ENCODE measurements at regions not wholly inside any gene's neighbourhood (a gene's known extent, or its start where the extent isn't known, plus 50 kb on each side); places are given as distances from the start of the nearest gene placed in this dataset.

GRCh38 chr12:114879354-114879753 is 195.4 kb upstream of the TBX3 start:
- TF ChIP-seq, protein P1, sequence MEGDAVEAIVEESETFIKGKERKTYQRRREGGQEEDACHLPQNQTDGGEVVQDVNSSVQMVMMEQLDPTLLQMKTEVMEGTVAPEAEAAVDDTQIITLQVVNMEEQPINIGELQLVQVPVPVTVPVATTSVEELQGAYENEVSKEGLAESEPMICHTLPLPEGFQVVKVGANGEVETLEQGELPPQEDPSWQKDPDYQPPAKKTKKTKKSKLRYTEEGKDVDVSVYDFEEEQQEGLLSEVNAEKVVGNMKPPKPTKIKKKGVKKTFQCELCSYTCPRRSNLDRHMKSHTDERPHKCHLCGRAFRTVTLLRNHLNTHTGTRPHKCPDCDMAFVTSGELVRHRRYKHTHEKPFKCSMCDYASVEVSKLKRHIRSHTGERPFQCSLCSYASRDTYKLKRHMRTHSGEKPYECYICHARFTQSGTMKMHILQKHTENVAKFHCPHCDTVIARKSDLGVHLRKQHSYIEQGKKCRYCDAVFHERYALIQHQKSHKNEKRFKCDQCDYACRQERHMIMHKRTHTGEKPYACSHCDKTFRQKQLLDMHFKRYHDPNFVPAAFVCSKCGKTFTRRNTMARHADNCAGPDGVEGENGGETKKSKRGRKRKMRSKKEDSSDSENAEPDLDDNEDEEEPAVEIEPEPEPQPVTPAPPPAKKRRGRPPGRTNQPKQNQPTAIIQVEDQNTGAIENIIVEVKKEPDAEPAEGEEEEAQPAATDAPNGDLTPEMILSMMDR (IDR thresholded peaks at IDR 0.05; ENCODE audit: extremely low read depth in 1 of 2, insufficient read depth in 1 of 2, low read depth in 1 of 2, low read length in 2 of 2): no peak
- TF ChIP-seq EZH2 (IDR thresholded peaks at IDR 0.05; ENCODE audit: borderline replicate concordance, low read depth, low read length, severe bottlenecking) (no peak), FOS (IDR thresholded peaks at IDR 0.05; ENCODE audit: borderline replicate concordance, insufficient read depth, low read length) (no peak)

All from endothelial cell of umbilical vein (primary cell).